Type B pancreatic cell (in vitro differentiated cells): ENCODE measurements at regions not wholly inside any gene's neighbourhood (a gene's known extent, or its start where the extent isn't known, plus 50 kb on each side); places are given as distances from the start of the nearest gene placed in this dataset.

Experiments
- DNase-seq: peaks from one replicate; pipeline ENCODE4 v3.0.0; 2021; ENCODE audit warnings: mixed read lengths; ENCODE audit not compliant: unreplicated experiment; ENCODE audit errors: extremely low spot score
- H3K27ac Mint-ChIP-seq: 2 replicates; pipeline ENCODE4 v1.8.0; 2021; ENCODE audit warnings: mild to moderate bottlenecking, mixed read lengths
- H3K27me3 Mint-ChIP-seq: 2 replicates; pipeline ENCODE4 v1.8.0; 2021; ENCODE audit warnings: mixed read lengths
- H3K36me3 Mint-ChIP-seq: 2 replicates; pipeline ENCODE4 v1.8.0; 2021; ENCODE audit warnings: mixed read lengths
- H3K4me1 Mint-ChIP-seq: one replicate; pipeline ENCODE4 v1.8.0; 2021; ENCODE audit warnings: mixed read lengths; ENCODE audit not compliant: unreplicated experiment
- H3K4me3 Mint-ChIP-seq: 2 replicates; pipeline ENCODE4 v1.8.0; 2021; ENCODE audit warnings: mild to moderate bottlenecking, mixed read lengths
- H3K9me3 Mint-ChIP-seq: 2 replicates; pipeline ENCODE4 v1.8.0; 2021; ENCODE audit warnings: mixed read lengths
- CTCF ChIP-seq: fragments of 200-600 bp; sonication (generic); conservative IDR thresholded peaks from 2 replicates; pipeline ENCODE4 v1.5.0; 2021; ENCODE audit warnings: antibody characterized with exemption, mild to moderate bottlenecking

GRCh38 chr4:141783770-141784169 lies 147.4 kb downstream of the IL15 start:
- Mint-ChIP-seq H3K27me3 (no peaks in the 10 kb centered on the region), H3K4me1 (no peaks in the 10 kb centered on the region), H3K4me3 (no peak overlapping the region), H3K9me3 (no peaks in the 10 kb centered on the region), H3K36me3 (no peaks in the 10 kb centered on the region), H3K27ac (no peak overlapping the region)
- no peak for TF ChIP-seq CTCF
- no peak for DNase-seq

- Mint-ChIP-seq H3K9me3 (no peaks in the 10 kb centered on the region), H3K27me3 (no peaks in the 10 kb centered on the region), H3K36me3 (no peaks in the 10 kb centered on the region), H3K4me3 (no peak overlapping the region), H3K4me1 (no peaks in the 10 kb centered on the region), H3K27ac (no peak overlapping the region)
- DNase-seq: no peak
- no peak for TF ChIP-seq CTCF
Measured at GRCh38 chr4:141786946-141787345, 150.6 kb downstream of the IL15 start.

GRCh38 chr4:141788169-141788915 lies 152.0 kb downstream of the IL15 start:
- H3K9me3 Mint-ChIP-seq: peaks cover 4% of the 10 kb centered on the region
- H3K4me1 Mint-ChIP-seq: no peaks in the 10 kb centered on the region
- no peak overlapping the region for H3K27ac Mint-ChIP-seq
- H3K27me3 Mint-ChIP-seq: no peaks in the 10 kb centered on the region
- TF ChIP-seq CTCF: no peak
- no peak overlapping the region for H3K4me3 Mint-ChIP-seq
- no peaks in the 10 kb centered on the region for H3K36me3 Mint-ChIP-seq
- no peak for DNase-seq

GRCh38 chr4:141789716-141790115 lies 153.3 kb downstream of the IL15 start:
- Mint-ChIP-seq H3K36me3 (no peaks in the 10 kb centered on the region), H3K27ac (no peak overlapping the region), H3K4me3 (no peak overlapping the region), H3K4me1 (no peaks in the 10 kb centered on the region), H3K27me3 (no peaks in the 10 kb centered on the region), H3K9me3 (peaks cover 4% of the 10 kb centered on the region)
- TF ChIP-seq CTCF: no peak
- DNase-seq: no peak

GRCh38 chr4:141792164-141792563 lies 155.8 kb downstream of the IL15 start:
- Mint-ChIP-seq H3K27ac (no peak overlapping the region), H3K27me3 (no peaks in the 10 kb centered on the region), H3K4me1 (no peaks in the 10 kb centered on the region), H3K9me3 (peaks cover 4% of the 10 kb centered on the region), H3K36me3 (no peaks in the 10 kb centered on the region), H3K4me3 (no peak overlapping the region)
- TF ChIP-seq CTCF: no peak
- DNase-seq: no peak

GRCh38 chr4:141797966-141798365 lies 161.6 kb downstream of the IL15 start:
- H3K27ac Mint-ChIP-seq: no peak overlapping the region
- H3K27me3 Mint-ChIP-seq: no peaks in the 10 kb centered on the region
- no peak overlapping the region for H3K4me3 Mint-ChIP-seq
- no peak for TF ChIP-seq CTCF
- no peaks in the 10 kb centered on the region for H3K36me3 Mint-ChIP-seq
- no peaks in the 10 kb centered on the region for H3K9me3 Mint-ChIP-seq
- no peak for DNase-seq
- H3K4me1 Mint-ChIP-seq: no peaks in the 10 kb centered on the region
